ENCODE measurements at regions not wholly inside any gene's neighbourhood (a gene's known extent, or its start where the extent isn't known, plus 50 kb on each side); places are given as distances from the start of the nearest gene placed in this dataset.

DNA sequence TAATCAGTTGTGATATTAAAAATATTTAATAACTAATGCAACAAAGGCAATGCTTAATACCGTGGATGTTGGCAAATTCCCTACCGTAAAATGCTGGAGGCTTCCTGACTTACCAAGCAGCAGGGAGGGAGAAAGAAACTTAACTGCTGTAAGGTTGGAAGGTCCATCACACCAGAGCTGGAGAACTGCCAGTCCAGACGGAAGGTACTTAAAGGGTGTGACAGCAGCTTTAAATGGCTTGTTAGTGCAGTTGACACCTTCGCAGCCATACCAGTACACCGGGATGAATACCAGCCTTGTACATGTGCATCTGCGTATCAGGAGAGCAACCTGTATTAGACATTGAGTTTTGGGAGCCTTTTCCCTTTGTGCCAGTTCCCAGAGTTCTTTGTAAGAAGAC is 269.5 kb upstream of the NCAM2 start:
- DNase-seq: no peak

DNA sequence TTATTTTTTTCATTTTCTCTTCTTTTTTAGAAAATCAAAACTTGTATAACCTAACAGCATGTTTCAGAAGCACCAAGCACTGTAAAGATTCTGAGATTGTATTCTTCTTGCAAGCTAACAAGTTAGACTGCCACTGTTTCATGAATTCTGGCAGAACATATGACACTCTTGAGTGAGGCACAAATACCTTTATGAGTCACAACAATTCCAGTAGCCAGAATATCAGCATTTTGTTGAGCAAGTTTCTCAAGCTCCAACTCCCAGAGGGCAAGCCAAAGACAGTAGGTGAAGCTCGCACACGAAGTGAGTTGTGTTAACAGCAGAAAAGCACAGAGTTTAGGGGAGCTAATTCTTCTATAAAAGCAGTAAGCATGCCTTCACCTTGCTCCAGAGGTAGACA is 268.8 kb upstream of the NCAM2 start:
- no peak for DNase-seq

DNA sequence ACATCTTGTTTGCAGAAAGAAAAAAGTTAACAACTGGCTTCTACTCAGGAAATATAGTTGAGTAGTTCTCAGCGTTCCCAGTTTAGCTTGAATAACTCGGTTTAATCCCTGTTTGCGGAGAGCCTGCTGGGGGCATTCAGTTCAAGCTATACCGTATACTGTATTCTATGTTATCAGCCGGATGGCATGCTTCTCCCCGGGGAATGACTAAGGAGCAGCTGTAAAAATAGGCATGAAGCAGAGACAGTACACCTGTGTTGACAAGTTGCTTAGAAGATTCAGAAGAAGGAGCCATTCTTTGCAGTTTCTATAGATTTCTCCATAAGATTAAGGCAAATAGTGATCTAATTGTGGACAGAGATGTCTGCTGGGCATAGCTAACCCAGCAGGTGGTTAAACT is 267.8 kb upstream of the NCAM2 start:
- no peak for DNase-seq

DNA sequence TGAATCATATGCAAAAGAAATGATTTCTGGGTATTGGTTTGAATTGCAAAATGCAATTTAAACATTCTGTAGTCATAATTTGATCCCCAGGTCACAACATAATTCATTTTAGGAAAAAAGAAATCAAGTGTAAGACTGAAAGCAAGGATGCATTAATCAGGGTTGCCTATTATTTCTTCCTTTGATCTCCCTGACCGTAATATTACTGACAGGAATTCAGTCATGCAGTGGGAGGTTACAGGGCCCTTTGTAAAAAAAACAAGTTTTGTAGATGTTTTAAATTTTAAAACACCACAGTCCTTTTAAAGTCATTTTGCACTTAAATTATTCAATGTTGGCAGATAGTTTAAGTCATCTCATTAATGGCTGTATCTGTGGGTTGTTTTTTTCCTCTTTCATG is 263.0 kb upstream of the NCAM2 start:
- no peak for DNase-seq

DNA sequence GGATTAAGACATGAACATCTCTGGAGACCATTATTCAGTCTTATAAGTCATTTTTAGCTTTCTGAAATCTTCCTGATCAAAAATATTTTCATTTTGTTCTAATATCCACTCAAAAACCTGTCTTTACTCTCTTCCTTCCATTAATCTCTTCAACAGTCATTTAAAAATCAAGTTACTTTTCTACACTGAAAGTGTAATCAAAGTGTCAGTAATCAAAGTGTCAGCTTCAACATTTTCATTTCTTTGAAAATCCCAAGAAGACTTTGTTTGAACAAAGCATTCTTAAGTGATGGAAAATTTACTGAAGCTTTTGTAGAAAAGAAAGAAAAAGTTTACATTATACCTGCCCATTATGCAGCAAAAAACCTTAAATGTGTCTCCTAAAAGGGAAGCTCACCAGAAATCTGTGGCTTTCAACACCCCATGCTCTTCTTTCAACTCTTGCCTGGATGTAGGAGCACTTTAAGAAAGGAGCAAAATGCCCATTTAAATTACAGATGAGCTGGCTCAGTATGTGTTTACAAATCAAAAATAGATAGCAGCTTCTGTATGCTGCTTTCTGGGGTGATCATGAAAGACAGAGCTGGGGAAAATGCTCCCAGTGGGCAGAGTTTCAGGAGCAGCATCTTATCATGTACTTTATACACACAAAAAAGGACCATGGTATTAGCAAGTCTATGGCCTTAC is 260.8 kb upstream of the NCAM2 start:
- no peak for DNase-seq

DNA sequence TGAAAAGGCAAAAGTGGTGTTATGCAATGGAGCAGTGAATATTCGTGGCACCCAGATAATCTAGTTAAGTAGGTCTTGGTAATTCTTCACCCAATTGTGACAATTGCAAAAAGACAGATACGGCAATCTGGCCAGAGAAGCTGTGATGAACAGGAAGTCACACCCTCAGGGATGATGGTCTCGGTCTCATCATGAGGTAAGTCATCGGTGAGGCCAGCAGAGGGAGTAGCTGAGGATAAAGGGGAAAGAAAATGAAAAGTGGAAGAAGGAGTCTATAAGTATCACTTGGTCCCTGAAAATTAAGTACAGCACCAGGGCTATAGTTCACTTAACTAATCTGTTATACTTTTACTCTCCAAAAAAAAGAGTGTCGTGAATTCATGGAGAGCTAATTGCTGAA is 258.8 kb upstream of the NCAM2 start:
- DNase-seq: no peak

DNA sequence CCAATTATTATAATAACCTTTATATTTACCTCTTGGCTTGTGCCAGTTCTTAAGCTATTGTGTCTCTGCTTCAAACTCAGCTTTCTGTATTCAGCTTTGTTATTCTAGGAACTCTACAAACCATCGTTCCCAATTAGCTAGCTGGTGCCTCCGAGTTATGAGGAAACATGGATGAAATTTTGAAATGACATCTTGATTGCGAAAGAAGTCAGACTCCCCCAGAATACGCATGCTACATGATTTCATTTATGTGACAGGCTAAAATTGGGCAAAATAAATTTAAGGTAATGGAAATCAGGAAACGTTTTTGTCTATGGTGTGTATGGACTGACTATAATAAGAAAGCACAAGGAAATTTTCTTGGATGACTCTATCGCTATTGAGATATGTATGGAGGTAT is 256.8 kb upstream of the NCAM2 start:
- no peak for DNase-seq

DNA sequence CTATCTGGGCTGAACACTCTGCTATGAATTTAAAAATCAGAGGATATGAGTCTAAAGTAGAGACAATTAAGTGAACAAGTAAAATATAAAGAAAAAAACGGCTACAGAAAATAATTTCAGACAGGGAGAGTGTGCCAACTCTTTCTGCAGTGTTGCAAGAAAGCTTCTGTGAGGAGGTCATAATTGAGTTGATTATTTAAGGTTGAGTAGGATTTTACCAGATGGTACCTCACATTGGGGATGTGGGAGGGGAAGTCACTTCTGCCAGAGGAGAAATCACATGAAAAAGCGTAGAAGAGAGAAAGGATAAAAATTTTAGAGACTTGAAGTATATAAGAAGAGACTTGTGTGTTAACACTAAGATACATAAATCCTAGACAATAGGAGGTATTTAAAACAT is 238.0 kb upstream of the NCAM2 start:
- DNase-seq: peak in 1 of 56 donors; percentile 1

DNA sequence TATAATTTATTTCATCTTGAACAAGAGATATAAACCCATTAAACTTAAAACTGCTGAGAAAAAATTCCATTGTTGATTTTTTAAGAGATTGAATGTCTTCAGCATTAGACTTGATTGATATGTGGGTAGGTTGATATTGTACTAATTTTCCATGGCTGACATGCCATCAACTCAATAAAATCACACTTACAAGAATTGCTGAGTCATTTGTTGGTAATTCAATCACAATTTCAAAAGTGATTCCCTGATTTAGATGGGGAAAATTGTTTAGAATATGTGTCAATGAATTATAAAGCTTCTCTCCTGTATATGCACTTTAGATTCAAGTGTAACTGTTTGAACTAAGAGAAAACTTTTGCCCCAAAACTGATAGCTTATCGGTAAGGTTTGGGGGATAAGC is 223.5 kb upstream of the NCAM2 start:
- no peak for DNase-seq

DNA sequence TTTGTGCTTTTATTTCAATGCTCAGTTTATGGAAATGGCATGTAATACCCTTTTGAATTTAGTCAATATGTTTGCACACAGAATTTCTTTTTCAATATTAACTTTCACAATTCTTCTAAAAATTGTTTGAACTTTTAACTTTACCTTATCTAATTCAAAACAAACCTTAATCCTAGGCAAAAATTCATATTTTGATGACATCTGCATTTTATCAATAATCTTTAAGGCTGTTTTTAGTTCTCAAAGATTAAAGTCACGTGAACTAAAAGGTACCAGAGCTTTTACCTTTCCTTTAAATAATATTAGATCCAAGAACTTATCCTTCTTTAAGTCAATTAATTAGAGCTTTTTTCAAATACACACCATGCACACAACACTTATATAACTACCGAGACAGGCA is 218.9 kb upstream of the NCAM2 start:
- no peak for DNase-seq

DNA sequence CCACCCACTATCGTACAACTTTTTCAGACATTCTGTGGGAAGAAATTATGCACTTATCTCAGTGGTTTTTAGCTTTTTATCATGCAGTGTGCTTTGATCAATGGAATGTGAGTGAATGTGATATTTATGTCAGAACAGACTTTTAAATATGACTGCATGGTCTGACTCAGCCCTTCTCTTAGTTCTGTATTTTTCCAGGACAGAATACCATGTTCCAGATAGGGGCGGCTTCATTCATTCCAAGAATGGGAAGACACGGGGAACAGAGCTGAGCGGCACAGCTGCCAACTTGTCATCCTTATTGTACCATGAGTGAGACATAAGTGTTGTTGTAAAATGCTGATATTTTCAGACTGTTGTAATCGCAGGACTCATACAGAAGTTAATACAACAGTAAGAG is 214.6 kb upstream of the NCAM2 start:
- peak in 2 of 56 donors; percentile 0 to 2 for DNase-seq

DNA sequence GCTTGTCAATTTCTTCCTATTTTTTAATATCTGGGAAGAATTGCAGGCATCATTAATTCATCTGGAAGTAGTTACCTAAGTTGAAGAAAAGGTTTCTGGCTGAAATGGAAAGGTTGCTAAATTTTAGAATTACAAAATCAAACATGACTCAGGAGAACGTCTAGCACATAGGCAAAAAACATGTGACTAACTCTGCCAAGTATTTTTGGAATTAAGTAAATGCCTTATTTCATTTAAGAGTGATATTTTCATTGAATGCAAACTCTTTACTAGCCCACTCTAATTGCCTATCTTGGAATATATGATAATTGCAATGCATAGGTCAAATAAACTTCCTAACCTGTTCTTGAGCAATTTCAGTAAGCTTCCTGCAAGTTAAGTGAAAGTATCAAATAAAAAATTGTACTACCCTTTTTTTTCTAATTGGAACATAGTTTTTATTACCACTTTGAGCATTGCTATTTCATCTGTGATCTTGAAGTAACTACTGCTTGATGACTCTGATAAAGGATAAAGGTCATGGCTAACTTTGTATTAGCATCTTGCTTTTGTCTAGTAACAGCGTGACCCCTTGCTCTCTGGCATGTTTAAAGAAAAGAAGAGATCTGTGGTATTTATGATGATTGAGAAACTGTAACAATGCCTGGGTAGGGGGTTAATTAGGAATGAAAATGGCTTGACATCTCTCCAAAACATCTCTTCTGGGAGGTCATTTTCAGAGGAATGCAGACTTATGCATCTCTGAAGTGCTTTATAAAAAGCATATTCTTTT is 208.3 kb upstream of the NCAM2 start:
- DNase-seq: no peak

DNA sequence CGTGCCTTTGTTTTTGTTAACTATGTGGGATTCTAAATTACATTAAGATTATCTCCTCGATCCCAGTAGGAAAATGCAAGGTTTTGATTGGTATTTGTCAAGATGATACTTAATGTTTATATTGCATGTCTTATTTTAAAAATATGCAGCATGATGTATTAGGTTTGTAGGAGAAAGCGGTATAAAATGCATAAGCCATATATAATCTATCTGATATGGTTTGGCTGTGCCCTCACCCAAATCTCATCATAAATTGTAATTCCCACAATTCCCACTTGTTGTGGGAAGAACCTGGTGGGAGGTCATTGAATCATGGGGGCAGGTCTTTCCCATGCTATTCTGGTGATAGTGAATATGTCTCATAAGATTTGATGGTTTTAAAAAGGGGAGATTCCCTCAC is 198.1 kb upstream of the NCAM2 start:
- DNase-seq: no peak

DNA sequence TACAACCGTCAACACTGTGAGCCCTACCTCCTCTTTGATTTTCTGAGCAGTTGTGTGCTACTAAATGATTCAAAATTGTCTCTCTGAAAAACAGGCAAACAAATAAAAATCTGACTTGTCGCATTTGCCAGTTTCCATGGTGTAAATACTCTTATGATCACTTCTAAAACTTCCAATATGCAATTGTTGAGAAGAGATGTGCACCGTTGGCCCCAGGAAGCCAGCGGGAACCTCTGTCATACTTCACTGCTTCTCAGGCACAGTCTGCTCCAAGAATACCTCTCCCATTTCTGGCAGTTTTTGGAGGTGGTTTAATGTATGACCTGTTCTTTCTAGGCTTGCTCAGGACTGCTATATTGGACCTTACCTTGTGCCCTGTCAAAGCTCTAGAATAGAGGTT is 196.0 kb upstream of the NCAM2 start:
- peak in 9 of 56 donors; percentile 6 to 52 (median 10) for DNase-seq

DNA sequence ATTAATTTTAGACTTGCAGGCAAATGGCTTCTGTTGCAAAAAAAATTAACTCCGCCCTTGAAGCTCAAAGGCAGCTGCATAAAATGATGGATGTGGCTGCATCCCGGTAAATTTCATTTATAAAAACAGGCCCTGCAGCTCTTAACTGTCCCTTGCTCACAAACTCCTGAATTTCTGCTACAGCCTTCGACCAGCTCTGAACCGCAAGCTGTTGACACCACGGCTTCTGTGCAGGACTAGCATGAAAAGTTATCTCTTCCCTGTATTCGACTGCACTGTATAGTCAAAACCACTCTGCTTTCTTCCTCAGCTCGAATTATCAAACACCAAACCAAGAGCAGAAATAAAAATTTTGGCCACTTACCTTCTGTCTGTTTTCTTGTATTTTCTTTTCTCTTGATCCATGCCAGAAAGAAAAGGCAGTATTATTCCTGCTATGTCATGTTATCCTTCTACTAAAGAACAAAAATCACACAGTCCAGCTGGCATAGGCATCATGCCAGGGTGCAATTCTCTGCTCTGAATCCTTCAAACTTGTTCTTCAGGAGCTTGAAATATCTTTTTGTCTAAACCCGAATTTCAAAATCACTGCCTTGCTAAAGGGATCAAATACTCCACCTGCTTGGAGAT is 195.5 kb upstream of the NCAM2 start:
- DNase-seq: peak in 33 of 56 donors; percentile 1 to 68 (median 17)

DNA sequence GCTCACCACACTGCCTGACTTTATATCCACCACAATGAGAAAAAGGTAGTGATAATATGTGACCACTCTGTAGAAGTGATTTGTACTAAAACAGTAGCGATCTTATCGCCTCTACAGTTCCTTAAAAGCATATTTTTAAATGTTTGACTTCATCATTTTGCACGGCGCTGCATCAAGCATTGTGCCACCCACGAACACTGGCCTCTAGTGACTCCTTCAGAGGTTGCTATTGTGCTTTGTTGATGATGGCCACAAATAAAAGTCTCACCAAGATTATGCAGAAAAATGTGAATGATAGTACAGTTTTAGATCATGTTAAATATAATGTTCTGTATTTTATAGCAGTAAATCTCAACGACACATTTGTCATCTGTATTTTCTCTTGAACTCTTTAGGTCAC is 186.5 kb upstream of the NCAM2 start:
- no peak for DNase-seq

DNA sequence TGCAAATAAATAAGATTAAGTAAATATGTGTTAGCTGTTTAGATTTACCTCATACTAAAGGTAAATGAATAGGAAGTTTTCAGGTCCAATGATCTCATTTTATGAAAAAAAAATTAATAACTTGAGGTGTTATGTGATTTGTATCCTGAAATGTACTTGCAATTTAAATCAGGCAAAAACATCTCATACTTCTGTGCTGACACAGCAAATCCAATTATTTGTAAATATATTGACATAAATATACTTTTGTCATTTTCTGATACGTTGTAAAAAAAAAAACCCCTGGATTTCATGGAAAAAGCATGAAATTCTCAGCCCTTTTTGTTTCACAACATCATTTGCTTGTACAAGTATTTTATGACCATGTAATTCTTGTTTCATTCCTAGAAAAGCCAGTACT is 184.1 kb upstream of the NCAM2 start:
- no peak for DNase-seq

DNA sequence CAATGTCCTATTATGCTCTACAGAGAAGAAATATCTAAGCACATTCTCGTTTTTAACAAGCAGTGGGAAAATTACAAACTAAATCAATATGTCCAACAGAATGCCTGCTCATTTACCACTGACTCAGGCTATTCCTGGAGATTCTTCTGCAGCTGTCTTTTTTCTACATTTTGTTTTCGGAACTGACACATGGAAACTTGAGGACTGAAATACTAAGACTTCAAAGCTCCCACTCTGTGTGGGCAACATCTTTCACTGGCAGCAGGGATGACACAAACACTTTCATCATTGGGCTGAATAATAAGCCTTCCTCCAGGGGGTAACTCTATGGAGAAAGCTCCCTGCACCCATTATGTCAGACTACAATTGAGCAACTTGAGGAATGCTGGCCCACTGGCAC is 175.5 kb upstream of the NCAM2 start:
- DNase-seq: peak in 14 of 56 donors; percentile 1 to 39 (median 19)

DNA sequence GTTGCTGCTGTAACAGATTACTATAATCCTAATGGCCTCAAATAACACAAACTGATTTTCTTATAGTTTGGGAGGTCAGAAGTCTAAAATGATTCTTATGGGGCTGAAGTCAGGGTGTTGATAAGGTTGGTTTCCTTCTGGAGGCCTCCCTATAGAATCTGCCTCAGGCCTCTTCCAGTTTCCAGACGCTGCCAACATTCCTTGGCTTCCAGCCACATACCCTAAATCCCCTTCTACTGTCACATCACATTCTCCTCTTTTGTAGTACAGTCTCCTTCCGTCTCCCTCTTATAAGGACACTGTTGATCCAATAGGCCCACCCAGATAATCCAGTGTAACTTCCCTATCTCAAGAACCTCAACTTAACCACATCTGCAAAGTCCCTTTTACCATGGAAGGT is 145.3 kb upstream of the NCAM2 start:
- DNase-seq: no peak

DNA sequence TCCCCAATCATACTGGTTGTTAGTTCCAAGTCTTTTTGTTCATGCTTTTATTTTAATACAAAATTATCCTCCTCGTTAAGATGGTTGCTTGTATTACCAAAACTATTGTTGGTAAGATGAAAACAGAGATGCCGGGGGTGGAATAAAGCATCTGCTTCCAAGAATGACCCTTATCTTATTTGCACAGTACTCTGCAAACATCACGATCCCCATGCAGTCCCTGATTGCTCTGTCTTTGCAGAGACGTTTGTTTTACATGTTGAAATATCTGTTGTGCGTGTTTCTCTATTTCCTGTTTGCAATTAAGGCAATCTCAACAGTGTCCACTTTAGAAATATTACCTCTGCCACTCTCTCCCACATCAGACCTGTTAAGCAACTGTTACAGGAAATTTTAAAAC is 141.3 kb upstream of the NCAM2 start:
- no peak for DNase-seq

DNA sequence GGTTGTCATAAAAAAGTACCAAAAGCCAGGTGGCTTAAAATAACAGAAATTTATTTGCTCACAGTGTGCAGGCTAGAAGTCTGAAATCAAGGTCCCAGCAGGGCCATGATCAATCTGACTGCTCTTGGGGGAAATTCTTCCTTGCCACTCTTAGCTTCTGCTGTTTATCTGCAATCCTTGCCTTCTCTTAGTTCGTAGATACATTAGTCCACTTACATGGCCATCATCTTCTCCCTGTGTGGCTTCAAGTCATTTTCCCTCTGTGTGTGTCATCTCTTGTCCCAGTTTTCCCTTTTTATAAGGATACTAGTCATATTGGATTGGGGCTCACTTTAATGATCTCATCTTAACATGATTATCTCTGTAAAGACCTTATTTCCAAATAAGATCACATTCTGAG is 124.0 kb upstream of the NCAM2 start:
- DNase-seq: no peak

DNA sequence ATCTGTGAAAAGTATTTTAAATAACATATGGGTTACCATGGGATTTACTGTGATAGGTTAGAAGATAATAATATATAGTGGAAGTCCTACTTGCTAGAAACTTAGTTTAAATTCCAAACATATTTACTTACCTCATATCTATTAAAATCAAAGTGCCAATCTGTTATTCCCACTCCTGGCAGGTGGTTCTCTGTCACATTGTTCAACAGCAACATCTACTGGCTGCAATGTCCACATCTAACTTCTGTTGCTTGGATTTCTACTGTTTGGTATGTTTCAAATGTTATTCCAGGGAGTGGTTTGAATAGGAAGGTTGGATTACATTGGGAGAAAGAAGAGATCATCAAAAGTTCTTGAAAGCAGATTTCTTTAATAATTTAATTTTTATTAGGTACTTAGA is 122.5 kb upstream of the NCAM2 start:
- no peak for DNase-seq

DNA sequence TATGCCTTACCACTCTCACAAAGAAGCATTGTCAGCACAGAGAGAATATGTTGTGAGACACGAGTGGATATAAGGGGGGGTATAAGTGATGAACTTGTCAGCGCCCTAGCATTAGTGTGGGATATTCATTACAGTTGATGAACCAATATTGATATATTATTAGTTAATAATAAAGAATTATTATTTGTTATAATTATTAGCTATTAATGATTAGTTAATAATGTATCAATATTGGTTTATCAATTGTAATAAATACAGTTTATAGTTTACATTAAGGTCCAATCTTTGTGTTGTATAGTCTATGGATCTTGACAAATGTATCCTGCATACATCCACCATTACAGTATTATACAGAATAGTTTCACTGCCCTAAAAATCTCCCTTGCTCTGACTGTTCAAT is 120.2 kb upstream of the NCAM2 start:
- DNase-seq: no peak
